ENCODE measurements at regions not wholly inside any gene's neighbourhood (a gene's known extent, or its start where the extent isn't known, plus 50 kb on each side); places are given as distances from the start of the nearest gene placed in this dataset.

DNA sequence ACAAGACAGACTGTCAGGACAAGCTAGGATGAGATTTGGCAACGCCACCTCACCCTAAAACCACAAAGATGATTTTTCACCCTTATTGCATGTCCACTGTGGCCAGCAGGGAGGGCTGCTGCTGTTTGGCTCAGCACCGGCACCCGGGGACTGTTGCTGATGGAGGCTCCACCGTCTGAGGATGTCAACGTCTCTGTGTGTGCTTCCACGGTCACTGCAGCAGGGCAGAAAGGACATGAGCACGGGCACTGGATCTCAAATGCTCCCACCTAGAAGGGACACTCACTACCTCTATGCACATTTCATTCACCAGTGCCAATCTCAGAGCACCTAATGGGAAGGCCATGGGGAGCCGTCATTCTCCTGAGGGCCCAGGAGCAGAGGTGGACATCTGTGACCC is 599.6 kb downstream of the PTPRU start:
- DNase-seq (ENCODE audit: low read depth in 1 of 2, low spot score in 1 of 2) = no peak

DNA sequence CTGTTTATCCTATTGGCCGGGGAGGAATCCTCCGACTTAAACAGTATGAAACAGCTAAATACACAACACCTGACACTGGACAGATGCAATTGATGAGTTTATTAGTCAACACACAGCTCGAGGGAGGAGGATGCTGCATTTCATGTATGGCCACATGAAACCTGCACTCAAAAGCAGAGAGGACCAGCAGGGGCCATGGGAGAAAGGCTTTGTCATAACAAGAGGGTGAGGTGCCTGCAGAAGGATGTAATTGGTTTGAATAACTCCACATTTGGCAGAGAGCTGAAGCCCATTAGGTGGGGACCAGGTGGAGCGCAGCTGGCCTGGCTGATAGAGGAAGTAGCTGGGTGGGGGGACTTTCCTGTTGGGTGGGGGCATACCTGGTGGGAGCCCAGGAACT is 599.1 kb downstream of the PTPRU start:
- DNase-seq (ENCODE audit: low read depth in 1 of 2, low spot score in 1 of 2) = no peak

DNA sequence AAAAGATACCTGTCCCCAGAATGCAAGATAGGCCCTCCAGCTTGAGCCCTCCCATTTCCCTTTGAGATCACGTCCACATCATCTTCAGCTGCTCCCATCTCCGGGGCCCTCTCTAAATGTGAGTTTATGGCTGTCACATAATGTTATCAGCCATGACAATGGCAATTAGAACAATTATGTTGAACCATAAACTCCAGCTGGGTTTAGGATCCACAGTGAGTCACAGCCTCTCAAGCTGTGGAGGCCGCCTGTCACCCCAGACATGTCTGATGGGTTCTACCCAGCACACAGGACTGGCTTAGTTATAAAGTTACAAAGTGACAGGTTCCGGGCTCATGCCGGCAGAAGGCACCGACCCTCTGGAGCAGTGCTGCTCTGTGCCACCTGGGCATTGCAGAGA is 597.3 kb downstream of the PTPRU start:
- DNase-seq (ENCODE audit: low read depth in 1 of 2, low spot score in 1 of 2) = no peak

DNA sequence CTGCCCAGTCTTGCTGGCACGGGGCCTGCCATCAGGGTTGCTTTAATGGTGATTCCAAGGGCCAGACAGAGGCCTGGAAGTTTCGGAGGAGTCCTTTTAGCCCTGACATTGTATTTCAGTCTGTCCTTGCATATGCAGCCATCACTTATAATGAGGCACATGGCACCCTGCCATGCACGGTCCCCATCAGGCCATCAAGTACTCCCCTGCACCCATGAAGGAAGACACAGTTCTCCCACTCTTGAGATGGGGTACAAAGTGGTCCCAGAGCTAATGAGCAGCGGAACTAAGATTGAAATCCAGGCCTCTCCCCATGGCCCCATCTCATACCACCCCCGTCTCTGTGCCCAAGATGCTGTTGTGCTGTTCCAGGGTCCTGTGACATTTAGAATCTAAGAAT is 596.6 kb downstream of the PTPRU start:
- no peak for DNase-seq (ENCODE audit: low read depth in 1 of 2, low spot score in 1 of 2)

DNA sequence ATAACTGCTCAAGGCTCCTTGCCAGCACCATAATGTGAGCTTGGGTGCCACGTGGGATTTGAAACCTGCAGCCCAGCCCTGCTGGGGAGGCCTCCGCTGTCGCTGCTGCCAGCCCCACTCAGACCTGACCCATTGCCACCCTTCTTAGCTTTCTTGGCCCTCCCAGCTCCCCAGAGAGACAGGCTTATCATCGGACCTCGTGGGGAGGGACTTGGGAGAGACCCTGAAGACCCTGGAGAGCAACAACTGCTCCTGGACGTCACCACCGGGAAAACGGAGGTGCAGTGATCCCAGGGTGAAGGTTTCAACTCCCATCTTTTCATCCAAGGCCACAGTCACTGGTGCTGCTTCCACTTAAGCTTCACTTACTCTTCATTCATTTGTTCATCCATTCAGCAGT is 596.1 kb downstream of the PTPRU start:
- DNase-seq (ENCODE audit: low read depth in 1 of 2, low spot score in 1 of 2) = no peak

DNA sequence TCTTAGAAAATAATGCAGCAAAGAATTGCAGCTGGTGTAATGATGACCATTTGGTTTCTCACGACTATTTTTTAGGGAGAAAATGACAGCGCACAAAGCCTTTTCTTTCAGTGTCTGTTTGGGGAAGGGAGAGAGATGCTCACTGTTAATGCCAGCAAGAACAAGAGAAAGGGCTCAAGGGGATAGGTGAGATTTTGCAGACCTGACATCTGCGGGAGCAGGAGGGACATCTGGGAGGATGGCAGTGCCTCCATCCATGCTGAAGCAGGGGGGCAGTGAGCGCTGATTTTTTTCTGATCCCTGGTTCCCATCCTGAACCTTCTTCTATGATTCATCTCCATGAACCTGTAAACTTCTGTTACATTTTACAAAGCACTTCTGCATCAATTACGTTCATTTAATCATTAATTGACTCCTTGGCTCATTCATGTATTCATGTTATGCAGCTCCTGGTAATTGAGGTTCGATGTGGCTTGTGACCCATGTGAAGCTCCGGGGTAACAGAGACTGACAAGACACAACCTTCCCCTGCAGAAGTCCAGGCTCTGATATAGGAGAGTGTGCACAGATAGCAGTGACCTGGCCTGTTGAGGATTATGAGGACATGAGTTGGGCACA is 595.3 kb downstream of the PTPRU start:
- DNase-seq (ENCODE audit: low read depth in 1 of 2, low spot score in 1 of 2) = no peak

DNA sequence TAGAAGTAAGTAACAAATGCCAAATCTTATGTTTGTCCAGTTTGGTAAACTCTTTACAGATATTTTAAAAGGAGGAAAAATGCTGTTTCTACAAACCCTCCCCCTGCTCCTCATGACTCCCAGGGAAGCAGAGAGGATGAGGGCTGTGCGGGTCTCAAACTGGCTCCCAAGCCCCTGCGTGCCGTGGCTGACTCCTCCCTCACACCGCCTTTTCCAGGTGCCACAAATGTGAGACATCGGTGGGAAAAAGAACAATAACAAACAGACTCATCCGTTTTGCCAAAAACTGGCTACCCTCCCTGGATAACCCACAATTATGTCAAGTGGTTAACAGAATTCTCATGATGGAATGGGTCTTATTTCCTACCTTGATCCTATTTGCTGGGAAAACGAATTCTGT is 594.6 kb downstream of the PTPRU start:
- no peak for DNase-seq (ENCODE audit: low read depth in 1 of 2, low spot score in 1 of 2)

DNA sequence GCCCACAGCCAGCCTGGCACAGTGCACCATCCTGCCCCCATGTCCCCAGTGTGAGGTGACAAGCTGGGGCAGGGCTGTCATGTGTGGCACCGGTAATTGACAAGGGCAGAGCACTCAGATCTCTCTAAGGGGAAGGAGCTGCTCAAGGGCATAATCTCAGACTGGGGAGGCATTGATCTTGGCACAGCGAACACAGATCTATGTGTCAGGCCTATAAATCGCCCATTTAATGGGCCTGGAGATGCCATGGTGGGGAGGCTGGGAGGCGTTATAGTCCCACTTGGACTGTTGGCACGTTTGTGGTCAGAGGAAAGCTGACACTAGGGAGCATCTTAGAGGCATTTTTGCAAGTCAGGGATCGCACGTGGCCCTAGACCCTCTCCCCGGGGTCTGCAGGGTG is 594.1 kb downstream of the PTPRU start:
- no peak for DNase-seq (ENCODE audit: low read depth in 1 of 2, low spot score in 1 of 2)

DNA sequence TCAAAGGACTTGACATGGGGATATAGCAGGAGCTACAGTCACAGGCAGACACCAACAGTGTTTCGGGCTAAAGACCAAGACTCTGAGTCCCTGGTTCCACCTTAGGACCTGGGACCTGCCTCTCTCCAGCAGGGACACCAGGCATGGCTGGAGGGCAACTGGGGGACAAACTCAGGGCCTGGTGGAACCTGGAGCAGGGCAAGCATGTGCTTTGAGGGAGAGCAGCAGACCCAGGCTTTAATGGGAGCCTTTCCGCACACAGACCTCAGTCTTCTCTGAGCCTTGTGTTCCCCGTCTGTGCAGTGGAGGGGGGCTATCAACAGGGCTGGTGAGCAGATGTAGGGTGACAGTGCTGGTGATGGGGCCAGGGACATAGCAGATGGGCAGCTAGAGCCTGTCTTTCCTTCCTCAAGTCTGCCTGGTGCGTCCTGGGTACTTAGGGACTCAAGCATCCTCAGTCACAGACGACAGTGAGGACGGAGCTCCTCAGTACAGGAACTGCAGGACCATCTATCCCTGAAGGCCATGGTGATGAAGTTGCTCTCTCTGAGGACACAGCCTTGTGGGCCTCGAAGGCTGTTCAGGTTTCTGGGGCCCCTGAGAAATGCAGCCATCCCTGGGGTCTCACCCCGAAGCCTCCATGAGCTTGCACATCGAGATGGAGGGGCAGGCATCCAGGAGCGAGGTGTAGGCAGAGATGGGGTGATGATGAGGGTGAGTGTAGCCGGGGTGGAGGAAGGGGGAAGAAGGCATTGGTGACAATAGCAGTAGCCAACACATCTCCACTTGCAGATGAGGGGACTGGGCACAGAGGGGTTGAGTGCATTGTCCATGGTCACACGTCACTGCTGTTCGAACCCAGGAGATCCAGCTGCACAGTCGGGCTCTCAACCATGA is 593.4 kb downstream of the PTPRU start:
- no peak for DNase-seq (ENCODE audit: low read depth in 1 of 2, low spot score in 1 of 2)

DNA sequence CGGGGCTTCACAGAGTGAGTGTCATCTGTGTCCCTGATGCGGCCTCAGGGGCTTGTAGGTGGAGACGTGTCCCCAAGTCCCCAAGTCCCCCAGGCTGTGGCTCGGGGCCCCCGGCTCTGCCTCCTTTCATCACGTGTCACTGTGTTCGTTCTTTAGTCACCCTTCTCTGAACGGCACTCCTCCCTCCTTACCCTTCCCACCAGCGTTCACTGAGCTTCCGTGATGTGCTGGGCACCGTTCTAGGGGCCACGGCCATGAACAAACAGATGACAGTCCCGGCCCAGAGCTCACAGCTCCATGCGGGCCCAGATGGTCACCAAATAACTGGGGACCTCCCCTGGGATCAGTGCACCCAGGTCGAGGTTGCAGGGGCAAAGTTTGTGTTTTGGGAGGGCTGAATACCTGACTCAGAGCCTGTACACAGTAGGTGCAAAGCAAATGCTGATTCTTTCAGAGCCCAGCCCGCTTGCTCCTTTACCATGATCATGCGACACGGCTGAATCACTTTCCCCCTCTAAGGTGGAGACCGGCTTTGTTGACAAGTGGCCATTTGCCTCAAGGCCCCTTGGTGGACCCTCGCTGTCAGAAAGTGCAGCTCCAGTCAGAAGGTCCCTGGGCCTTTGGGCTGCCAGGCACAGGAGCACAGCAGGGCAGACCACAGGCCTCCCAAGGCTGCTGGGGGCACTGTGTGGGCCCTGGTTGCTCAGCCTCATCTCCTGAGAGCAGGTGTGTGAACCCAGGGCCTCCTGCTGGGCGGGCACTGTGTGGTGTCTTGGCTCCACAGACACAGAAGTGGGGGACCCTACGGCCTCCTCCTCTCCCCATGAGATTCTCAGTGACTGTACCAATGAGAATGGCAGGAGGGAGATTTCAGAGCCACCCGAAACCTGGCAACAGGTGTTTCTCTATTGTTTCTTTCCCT is 592.5 kb downstream of the PTPRU start:
- no peak for DNase-seq (ENCODE audit: low read depth in 1 of 2, low spot score in 1 of 2)

DNA sequence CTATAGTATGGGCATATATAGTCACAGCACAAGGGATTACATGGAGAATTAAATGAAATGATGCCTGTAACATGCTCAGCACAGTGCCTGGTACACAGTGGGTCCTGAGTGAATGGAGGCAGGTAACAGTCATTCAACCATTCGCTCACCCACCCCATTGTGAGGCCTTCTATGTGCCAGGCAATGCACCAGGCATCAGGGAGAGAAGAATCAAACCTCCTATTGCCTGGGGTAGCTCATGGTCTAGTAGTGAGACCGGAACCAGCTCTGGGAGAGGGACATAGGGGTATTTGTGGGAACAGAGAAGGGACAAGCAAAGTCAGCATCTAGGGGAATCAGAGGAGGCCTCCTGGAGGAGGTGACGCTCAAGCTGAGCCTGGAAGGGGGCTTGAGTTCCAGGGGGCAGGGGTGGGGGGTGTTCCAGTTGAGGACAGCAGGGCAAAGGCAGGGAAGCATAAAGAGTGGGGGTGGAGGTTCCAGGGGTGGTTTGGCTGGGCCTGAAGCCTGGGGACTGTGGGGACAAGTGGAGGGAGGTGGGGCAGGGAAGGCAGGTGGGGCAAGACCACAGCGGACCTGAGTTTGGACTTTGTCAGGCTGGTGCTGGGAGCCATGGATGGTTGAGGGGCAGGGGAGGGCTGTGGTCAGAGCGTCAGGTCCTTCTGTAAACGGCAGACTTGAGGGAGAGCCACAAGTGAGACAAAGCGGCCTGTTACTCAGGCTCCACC is 591.6 kb downstream of the PTPRU start:
- no peak for DNase-seq (ENCODE audit: low read depth in 1 of 2, low spot score in 1 of 2)

DNA sequence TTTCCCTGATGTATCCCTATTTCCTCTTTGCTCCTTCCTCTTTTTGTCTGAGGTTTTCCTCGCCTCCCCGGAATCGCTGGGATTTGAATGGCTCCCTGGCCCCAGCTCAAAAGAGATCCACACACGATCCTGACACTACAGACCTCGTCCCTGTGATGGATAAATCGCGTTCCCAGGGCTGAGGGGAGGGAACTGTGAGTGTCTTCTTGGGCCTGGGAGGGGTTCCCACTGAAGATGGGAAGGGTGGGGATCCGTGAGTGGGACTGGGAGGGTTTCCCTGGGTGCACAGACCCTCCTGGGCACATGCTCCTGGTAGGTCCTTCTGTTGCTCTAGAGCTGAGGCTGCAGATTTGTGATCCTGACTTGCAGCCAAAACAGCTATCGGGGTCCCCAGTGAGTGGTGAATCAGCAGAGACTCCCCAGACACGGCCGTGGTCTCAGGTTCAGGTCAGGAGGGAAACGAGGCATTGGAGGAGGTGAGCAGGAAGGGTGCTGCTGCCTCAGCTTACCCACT is 591.0 kb downstream of the PTPRU start:
- DNase-seq (ENCODE audit: low read depth in 1 of 2, low spot score in 1 of 2) = no peak

DNA sequence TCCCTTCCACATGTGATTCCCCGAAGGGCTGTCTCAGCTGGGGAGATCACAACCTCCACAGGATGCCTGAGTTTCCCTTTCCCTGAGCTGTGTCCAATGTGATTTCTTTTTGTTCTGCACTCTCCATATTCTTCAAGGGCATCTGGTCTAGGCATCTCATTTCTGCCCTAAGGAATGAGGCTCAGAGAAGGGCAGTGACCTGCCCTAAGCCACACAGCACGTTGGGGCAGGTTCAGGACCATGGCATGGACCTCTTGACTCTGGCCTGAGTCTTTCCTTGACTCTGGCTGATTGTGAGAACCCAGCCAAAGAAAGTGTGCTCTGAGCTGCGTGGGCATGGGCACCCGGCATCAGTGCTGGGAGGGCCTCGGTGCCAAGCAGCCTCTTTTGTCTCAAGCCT is 590.3 kb downstream of the PTPRU start:
- DNase-seq (ENCODE audit: low read depth in 1 of 2, low spot score in 1 of 2) = no peak

DNA sequence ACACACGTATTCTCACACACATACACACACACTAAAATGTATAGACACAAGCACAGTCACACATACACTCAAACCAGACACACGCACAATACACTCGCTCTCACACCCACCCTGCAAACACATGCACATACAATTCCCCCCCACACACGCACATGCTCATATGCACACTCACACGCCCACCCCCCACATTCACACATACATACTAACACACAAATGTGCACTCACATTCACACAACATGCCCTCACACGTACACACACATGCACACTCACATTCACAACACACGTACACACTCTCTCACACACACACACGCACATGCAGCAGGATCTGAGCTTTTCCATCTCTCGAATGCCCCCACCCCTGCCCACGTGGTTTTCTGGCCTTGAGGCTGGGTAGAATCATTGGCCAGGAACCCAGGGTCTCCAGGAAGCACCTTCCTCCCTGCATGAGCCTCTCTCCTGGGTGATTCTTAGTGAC is 589.7 kb downstream of the PTPRU start:
- DNase-seq (ENCODE audit: low read depth in 1 of 2, low spot score in 1 of 2) = no peak

DNA sequence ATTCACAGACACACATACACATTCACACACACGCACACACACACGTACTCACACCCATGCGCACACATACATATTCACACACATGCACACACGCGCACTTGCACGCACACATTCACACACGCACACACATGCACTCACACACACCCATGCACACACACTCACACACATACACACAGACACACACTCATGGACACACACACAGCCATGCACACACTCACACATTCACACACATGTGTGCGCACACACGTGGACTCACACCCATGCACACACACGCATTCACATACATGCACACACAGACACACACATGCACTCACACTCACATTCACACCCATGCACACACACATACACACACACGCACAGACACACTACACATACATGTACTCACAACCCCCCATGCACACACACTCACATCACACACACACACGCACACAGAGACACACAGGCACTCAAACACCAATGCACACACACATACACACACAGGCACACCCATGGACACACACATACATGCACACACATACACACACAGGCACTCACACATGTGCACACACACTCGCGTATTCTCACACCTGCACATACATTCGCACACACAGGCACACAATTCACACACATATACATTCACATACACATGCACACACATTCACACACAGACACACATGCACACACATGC is 589.1 kb downstream of the PTPRU start:
- no peak for DNase-seq (ENCODE audit: low read depth in 1 of 2, low spot score in 1 of 2)

DNA sequence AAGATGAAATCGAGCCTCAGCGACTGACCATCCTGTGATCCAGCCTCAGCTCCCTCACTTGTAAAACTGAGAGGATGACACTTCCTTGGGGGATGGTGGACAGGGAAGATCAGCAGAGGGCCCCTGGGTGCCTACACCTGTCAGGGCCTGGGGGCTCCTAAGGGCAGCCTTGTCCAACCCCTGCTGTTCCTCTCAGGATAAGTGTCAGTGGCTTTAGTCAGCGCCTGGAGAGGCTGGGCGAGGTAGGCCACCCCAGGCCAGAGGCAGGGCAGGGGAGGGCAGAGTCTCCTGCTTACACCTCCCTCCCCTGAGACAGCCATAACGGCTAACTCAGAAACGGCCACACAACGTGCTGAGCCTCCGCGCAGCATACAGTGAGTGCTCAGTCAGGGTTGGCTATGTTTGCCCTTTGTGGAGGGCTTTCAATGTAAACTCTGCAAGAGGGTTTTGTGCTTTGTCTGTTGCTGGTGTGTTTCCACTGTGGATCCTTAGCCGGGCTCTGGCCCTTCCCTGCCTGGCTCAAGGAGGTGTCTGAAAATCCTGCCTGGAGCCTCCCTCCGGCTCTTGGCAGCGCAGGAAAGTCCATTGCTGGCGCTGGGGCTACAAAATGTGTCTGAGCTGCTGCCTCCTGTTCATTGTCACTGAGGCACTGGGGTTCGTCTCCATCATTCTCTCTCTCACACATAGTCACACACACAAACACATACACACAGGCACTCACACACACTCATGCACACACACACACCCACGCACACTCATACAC is 588.4 kb downstream of the PTPRU start:
- DNase-seq (ENCODE audit: low read depth in 1 of 2, low spot score in 1 of 2) = no peak

DNA sequence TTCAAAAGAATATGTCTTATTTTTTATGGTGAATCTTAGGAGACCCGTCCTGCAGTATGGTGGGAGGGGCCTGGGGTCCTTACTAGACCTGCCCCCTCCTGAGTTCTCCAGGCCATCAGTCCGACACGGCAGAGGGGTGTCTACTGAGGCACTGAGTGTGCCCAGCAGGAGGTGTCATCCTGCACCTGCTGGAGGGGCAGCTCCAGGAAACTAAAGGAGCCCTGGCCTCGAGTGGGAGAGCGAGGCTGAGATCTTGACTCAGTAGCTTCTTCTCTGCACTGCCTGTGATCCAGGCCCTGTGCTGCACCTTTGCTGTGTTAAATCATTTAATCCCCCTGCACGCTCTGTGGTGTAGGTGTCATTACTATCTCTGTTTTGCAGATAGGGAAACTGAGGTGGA is 587.7 kb downstream of the PTPRU start:
- DNase-seq (ENCODE audit: low read depth in 1 of 2, low spot score in 1 of 2) = no peak

DNA sequence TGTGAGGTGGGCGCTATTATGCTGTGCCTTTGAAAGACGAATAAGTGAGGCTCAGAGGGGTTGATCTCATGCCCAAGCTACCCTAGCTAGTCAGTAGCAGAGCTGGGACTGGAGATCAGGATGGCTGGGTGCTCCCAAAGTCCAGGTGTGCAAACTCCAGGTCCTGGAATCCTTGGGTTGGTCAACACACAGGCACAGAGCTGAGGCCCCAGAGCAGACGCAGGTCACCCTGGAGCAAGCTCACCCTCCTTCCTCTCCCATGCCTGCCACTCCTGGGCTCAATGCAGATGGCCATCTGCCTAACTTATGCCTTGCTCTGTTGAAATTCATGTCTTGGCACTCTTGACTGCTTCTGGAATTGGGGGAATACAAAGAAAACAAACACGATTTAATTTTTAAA is 587.2 kb downstream of the PTPRU start:
- DNase-seq (ENCODE audit: low read depth in 1 of 2, low spot score in 1 of 2) = no peak

DNA sequence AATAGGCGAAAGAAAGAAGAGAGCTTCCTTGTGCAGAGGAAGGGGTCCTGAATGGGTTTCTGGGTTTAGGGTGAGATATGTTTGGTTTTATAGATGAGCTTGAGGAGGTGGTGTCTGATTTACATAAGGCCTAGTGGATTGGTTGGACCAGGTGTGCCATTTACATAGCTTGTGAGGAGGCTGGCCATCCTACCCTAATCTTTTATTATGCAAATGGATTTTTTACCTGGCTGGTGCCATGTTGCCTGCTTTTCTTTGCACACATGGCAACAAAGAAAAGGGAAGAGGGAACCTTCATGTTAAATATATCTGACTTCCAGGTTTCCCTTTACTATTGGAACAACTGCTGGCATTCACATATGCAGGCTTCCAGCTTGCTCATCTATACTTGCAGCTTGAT is 585.3 kb downstream of the PTPRU start:
- no peak for DNase-seq (ENCODE audit: low read depth in 1 of 2, low spot score in 1 of 2)

DNA sequence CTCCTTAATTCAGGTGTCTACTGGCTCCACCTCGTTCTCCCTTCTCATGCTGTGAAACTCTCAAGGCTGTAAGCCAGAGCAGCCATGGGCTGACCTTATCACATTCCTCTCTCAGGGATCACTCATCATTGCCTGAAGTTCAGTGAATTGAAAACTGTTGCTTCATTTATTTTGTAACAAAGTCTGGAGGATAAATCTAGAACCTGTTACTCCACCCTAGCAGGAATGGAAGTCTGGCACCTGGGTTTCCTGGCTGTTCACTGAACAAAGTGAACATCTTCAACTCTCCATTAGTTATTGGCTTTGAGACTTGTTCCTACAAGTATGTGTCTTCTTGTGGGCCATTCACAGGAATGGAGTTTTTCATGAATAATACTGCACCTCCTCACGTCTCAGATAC is 584.1 kb downstream of the PTPRU start:
- no peak for DNase-seq (ENCODE audit: low read depth in 1 of 2, low spot score in 1 of 2)

Data from stimulated activated CD4-positive, alpha-beta T cell treated with anti-CD3 and anti-CD28 coated beads, Interleukin-15, amount 100 ng/mL, for 1 hour (primary cell).